NCI-H1694 (cell line): ENCODE measurements at regions not wholly inside any gene's neighbourhood (a gene's known extent, or its start where the extent isn't known, plus 50 kb on each side); places are given as distances from the start of the nearest gene placed in this dataset.

ENCODE experiments used
- DNase-seq: peaks from one replicate; lab custom pipeline; 2025; lab: John Stamatoyannopoulos, UW

- DNase-seq, result no peak
These were observed 272.9 kb downstream of the IRS1 start for GRCh38 chr2:226526716-226527115.

- no peak for DNase-seq
These were observed 275.2 kb downstream of the IRS1 start for GRCh38 chr2:226524381-226524843.

GRCh38 chr2:226520723-226521122 lies 278.9 kb downstream of the IRS1 start:
- no peak for DNase-seq

- no peak for DNase-seq
These were observed 284.1 kb downstream of the IRS1 start for GRCh38 chr2:226515344-226516055.

- DNase-seq, result no peak
These were observed 284.7 kb downstream of the IRS1 start for GRCh38 chr2:226514895-226515294.

- DNase-seq, result no peak
These were observed 288.3 kb downstream of the IRS1 start for GRCh38 chr2:226511311-226511710.

- DNase-seq, result no peak
These were observed 290.9 kb downstream of the IRS1 start for GRCh38 chr2:226508683-226509082.

GRCh38 chr2:226508005-226508404 lies 291.6 kb downstream of the IRS1 start:
- no peak for DNase-seq

- DNase-seq, result no peak
These were observed 302.3 kb downstream of the IRS1 start for GRCh38 chr2:226497146-226497909.

GRCh38 chr2:226496273-226496550 lies 303.4 kb downstream of the IRS1 start:
- DNase-seq, result no peak

GRCh38 chr2:226495466-226496272 lies 304.0 kb downstream of the IRS1 start:
- DNase-seq, result peak; percentile 6

GRCh38 chr2:226491112-226491511 lies 308.5 kb downstream of the IRS1 start:
- no peak for DNase-seq

GRCh38 chr2:226489775-226490541 lies 309.7 kb downstream of the IRS1 start:
- DNase-seq, result no peak

GRCh38 chr2:226488034-226488433 lies 311.6 kb downstream of the IRS1 start:
- no peak for DNase-seq

- DNase-seq, result no peak
These were observed 312.0 kb downstream of the IRS1 start for GRCh38 chr2:226487573-226487972.

GRCh38 chr2:226483745-226484619 lies 315.6 kb downstream of the IRS1 start:
- no peak for DNase-seq

- DNase-seq, result no peak
These were observed 316.5 kb downstream of the IRS1 start for GRCh38 chr2:226483143-226483542.

GRCh38 chr2:226478109-226478809 lies 321.4 kb downstream of the IRS1 start:
- DNase-seq, result no peak

GRCh38 chr2:226477221-226478108 lies 322.2 kb downstream of the IRS1 start:
- no peak for DNase-seq
